Kasumi-1 (cell line): ENCODE measurements at regions not wholly inside any gene's neighbourhood (a gene's known extent, or its start where the extent isn't known, plus 50 kb on each side); places are given as distances from the start of the nearest gene placed in this dataset.
A peak's percentile ranks its signal among the peaks of the same experiment; 100 is the strongest.

Experiments used
- DNase-seq, 2 experiments: peaks; one replicate each; lab custom pipeline; 2025; lab: John Stamatoyannopoulos, UW

- no peak for DNase-seq
Observed at GRCh38 chr12:77299001-77299400, 233.6 kb upstream of the E2F7 start.

- no peak for DNase-seq
Observed at GRCh38 chr12:77294016-77294415, 228.6 kb upstream of the E2F7 start.

GRCh38 chr12:77274926-77275325 lies 209.6 kb upstream of the E2F7 start:
- DNase-seq: no peak

- DNase-seq: no peak
Observed at GRCh38 chr12:77273898-77274297, 208.5 kb upstream of the E2F7 start.

GRCh38 chr12:77256956-77257355 lies 191.6 kb upstream of the E2F7 start:
- DNase-seq: no peak

GRCh38 chr12:77253321-77253720 lies 188.0 kb upstream of the E2F7 start:
- no peak for DNase-seq

GRCh38 chr12:77251799-77252198 lies 186.4 kb upstream of the E2F7 start:
- no peak for DNase-seq

- DNase-seq: no peak
Observed at GRCh38 chr12:77249892-77250291, 184.5 kb upstream of the E2F7 start.

- no peak for DNase-seq
Observed at GRCh38 chr12:77248036-77248435, 182.7 kb upstream of the E2F7 start.

GRCh38 chr12:77247542-77247941 lies 182.2 kb upstream of the E2F7 start:
- DNase-seq: no peak

- no peak for DNase-seq
Observed at GRCh38 chr12:77243345-77243744, 178.0 kb upstream of the E2F7 start.

- no peak for DNase-seq
Observed at GRCh38 chr12:77239617-77240016, 174.2 kb upstream of the E2F7 start.

GRCh38 chr12:77238335-77238734 lies 173.0 kb upstream of the E2F7 start:
- DNase-seq: no peak

GRCh38 chr12:77237896-77238295 lies 172.5 kb upstream of the E2F7 start:
- DNase-seq: no peak

- no peak for DNase-seq
Observed at GRCh38 chr12:77236066-77236465, 170.7 kb upstream of the E2F7 start.

GRCh38 chr12:77232045-77232444 lies 166.7 kb upstream of the E2F7 start:
- no peak for DNase-seq

GRCh38 chr12:77231501-77231918 lies 166.1 kb upstream of the E2F7 start:
- peak; percentile 63 to 71 for DNase-seq

- DNase-seq: no peak
Observed at GRCh38 chr12:77229640-77230442, 164.5 kb upstream of the E2F7 start.

- no peak for DNase-seq
Observed at GRCh38 chr12:77228376-77228775, 163.0 kb upstream of the E2F7 start.

GRCh38 chr12:77226368-77226767 lies 161.0 kb upstream of the E2F7 start:
- no peak for DNase-seq

GRCh38 chr12:77225373-77225772 lies 160.0 kb upstream of the E2F7 start:
- no peak for DNase-seq

GRCh38 chr12:77224346-77224745 lies 159.0 kb upstream of the E2F7 start:
- DNase-seq: no peak

- no peak for DNase-seq
Observed at GRCh38 chr12:77222336-77222735, 157.0 kb upstream of the E2F7 start.

GRCh38 chr12:77220586-77220985 lies 155.2 kb upstream of the E2F7 start:
- no peak for DNase-seq
